HG02852 (cell line): ENCODE measurements at regions not wholly inside any gene's neighbourhood (a gene's known extent, or its start where the extent isn't known, plus 50 kb on each side); places are given as distances from the start of the nearest gene placed in this dataset.

ENCODE experiments used
- ATAC-seq: cut with Tn5 transposase; IDR thresholded peaks from one replicate; pipeline ENCODE4 v1.9.1; 2021; ENCODE audit warnings: mild to moderate bottlenecking, moderate library complexity; ENCODE audit not compliant: unreplicated experiment

- ATAC-seq, result no peak
These were observed 157.5 kb upstream of the NFE2L3 start for GRCh38 chr7:25994433-25994994.

- no peak for ATAC-seq
These were observed 156.8 kb upstream of the NFE2L3 start for GRCh38 chr7:25995216-25995615.

- ATAC-seq, result no peak
These were observed 156.0 kb upstream of the NFE2L3 start for GRCh38 chr7:25996006-25996408.

- no peak for ATAC-seq
These were observed 153.5 kb upstream of the NFE2L3 start for GRCh38 chr7:25998499-25998898.

- ATAC-seq, result no peak
These were observed 151.2 kb upstream of the NFE2L3 start for GRCh38 chr7:26000841-26001240.

- ATAC-seq, result no peak
These were observed 150.2 kb upstream of the NFE2L3 start for GRCh38 chr7:26001662-26002244.

DNA sequence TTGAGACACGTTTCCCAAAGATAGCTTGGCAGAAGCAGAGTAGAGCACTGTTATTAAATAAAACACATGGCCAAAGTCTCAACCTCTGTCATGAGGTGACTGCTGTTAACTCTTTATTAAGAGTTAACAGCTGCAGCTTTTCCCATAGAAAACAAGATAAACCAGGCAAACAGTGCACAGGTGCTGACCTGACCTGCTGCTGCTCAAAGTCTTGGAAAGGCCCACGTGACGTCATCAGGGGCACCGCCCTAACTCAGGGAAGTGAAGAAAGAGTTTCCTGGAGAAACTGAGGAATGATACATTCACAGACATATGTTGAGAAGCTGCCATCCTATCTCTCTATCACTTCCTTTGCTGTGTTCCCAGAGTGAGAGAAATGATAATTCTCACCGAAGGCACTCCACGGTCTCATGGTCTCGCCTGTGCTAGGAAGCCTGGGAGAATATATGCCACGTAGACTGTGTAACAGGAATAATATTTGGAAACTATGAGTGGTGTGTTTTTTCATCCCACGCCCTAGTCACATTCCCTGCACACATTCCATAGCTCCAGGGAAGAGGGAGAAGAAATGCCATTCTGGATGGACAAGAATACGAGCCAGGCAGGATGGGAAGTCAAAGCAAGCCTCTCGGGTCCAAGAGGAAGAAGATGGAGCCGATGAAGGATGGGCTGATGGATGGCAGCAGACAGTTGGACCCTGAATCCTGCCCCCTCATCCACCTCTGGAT lies 146.2 kb upstream of the NFE2L3 start:
- ATAC-seq, result no peak

DNA sequence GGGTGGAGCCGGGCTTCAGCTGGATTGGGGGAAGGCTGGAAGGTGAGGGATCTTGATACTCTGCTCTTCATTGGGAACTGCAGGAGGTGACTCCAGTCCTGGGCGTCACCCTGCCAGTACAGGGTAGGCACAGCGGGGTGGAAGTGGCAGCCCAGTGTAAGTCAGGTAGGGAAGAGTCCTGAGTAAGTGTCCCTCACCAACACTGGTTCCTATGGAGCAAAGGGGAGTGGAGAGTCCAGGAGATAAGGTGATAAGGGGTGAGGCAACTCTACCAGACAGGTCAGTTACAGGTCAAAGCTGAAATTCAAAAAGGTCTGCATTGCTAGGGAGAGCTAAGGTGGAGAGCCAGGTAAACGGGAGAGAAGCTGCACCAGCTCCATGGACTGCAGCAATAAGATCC lies 145.6 kb upstream of the NFE2L3 start:
- no peak for ATAC-seq

DNA sequence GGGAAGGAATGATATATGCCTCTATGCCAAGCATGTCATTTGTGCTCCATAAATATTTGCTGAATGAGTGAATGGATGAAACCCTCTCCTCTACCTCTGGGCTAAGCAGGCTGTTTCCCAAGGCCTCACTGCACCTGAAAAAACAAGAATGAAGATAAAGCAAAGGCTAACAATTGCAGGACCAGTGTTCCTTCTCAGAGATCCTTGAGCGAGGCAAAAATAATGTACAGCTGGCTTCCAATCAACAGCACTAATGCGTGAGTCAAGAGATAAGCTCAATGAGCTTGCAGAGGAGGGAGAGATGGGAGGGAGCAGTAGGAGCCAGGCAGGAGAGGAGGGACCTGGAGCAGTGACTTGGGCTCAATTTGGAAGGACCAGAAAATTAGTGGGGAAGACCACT lies 144.5 kb upstream of the NFE2L3 start:
- no peak for ATAC-seq

DNA sequence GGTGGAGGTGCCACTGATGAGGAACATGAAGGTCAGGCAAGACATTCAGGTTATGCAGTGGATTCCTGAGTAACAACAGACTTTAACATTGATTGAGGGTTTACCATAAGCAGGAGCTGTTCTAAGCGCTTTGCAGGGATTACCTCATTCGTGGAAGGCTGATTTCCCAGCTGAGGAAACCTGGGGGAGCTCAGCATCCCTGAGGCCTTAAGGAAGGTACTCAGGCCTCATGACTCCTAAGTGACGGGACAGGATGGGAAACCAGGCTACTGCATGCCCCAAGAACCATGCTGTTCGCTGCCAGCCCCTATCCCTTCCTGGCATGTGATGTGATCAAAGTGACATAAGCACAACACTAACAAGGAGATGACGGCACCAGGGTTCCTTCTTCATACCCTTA lies 143.6 kb upstream of the NFE2L3 start:
- no peak for ATAC-seq

GRCh38 chr7:26011039-26011696 lies 140.8 kb upstream of the NFE2L3 start:
- ATAC-seq, result peak; percentile 68

DNA sequence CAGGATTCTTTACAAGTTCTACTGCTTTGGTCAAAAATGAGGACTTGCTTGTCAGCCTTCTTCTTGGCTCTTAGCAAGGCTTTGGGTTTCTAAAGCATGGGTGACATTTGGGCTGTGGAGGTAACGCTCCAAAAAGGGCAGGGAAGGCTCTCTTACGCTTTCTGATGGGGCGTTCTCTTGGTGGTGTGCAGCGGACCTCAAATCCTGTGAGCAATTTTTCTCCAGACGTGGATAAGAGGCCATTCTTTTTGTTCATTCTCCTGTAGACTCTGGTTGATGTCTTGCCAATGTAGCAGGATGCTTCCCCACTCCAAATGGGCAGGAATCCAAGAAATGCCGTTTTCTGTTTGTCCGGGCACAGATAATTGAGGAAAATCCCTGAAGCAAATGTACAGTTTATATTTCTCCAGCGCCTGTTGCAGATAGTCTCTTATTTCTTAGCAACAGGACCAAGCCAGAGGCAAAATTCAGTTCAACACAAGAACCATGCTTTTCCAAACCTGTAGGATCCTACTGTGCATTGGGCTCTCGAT lies 138.4 kb upstream of the NFE2L3 start:
- ATAC-seq, result no peak

- ATAC-seq, result no peak
These were observed 129.0 kb upstream of the NFE2L3 start for GRCh38 chr7:26022982-26023381.

DNA sequence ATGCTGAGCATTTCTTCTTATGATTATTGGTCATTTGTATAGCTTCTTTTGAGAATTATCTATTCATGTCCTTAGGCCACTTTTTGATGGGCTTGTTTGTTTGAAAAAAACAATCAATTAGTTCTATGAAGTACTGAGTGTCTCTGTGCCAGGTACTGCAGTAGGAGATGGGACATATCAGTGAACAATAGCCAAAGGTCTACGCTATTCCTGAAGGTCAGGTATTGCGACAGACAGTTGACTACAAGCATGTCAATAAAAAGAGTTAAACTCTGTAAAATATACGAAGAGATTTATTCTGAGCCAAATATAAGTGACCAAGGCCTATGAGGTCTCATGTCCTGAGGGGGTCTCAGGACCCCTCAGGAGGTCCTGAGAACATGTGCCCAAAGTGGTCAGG lies 122.1 kb upstream of the NFE2L3 start:
- no peak for ATAC-seq

- no peak for ATAC-seq
These were observed 117.6 kb upstream of the NFE2L3 start for GRCh38 chr7:26034391-26034790.

DNA sequence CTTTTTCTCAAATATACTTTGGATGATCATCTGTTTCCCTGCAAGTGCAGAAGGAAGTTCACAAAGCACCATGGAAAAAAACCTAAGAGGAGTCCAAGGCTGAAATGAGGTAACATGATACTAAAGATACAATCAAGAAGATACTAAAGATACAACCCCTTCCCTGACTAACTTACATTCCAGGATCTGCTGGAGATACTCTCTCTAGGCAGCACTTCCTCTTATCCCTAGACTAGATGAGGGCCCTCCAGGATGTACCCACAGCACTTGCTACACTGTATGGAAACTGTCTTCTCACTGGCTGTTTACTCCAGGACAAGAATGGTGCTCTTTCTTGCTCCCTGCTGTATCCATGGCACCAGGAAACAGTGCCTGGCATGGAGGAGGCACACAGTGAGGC lies 116.4 kb upstream of the NFE2L3 start:
- no peak for ATAC-seq

GRCh38 chr7:26036092-26036491 lies 115.9 kb upstream of the NFE2L3 start:
- no peak for ATAC-seq

DNA sequence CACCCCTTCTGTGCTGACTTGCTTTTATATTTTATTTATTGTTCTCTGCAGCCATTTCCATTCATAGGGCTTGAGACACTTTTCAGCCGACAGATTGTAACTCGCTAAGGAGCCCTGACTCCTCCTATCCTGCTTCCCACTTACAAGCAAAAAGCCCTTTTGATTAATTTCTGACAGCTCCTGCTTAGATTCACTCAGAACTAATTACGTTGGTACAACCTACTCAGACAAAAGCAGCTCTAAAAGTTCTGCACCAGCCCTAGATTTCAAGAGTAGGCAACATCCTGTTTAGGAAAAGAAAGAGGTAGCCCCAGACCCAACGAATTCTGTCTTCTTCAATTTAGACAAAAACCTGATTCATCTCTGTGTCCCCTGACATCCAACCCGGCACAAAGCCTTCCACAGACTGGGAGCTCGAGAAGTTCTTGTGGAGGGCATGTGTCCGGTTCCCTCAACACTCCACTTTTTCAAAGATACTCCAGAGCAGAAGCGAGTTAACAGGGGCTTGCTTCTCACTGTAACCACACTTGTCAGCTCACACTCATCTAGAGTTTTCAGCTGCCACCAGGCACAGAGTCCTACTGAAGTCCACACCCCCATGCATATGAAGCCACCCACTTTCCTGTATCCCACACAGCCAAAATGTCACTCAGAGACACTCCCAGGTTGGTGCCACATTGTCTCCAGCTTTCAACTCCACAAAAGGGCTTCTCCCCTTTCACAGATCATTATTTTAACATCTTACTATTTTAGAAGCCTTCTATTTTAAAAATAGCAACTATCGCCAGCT lies 113.6 kb upstream of the NFE2L3 start:
- ATAC-seq, result no peak

GRCh38 chr7:26040085-26040484 lies 111.9 kb upstream of the NFE2L3 start:
- no peak for ATAC-seq

- ATAC-seq, result no peak
These were observed 109.8 kb upstream of the NFE2L3 start for GRCh38 chr7:26042237-26042636.

DNA sequence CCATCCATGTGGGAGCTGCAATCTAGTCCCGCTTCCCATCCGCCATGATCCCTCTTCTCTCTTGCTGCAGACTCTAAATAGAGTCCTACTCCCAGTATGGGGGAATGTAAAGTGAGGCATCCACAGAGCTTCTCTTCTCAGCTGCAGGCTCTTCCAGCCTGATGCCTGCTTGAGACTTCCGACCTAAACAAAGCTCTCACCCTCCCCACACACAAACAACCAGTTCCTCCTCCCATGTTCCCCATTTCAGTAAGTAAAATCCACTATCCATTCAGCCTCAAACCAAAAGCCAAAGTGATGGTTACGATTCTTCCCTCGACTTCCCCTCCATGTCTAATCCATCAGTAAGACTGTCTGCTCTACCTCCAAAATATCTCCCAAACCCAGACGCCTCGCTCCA lies 108.2 kb upstream of the NFE2L3 start:
- no peak for ATAC-seq
